Stimulated activated naive B cell treated with anti-CD40 and anti-IgM and Interleukin-4, amounts not matched to agents 10 μg/mL and 1 μg/mL and 100 μg/mL, for 72 hours (primary cell): ENCODE measurements at regions not wholly inside any gene's neighbourhood (a gene's known extent, or its start where the extent isn't known, plus 50 kb on each side); places are given as distances from the start of the nearest gene placed in this dataset.

ENCODE experiments used
- ATAC-seq, 2 donors: fragments of 150-1000 bp; cut with Tn5 transposase; replicated peaks; 2 replicates each; pipeline ENCODE4 v1.10.0; 2021; ENCODE audit warnings: moderate library complexity in 1 of 2
- DNase-seq: peaks from one replicate; pipeline ENCODE4 v3.0.0; 2021
- H3K27ac Mint-ChIP-seq: one replicate; pipeline ENCODE4 v1.8.0; 2022; ENCODE audit warnings: mild to moderate bottlenecking, mixed read lengths
- H3K27me3 Mint-ChIP-seq, 2 donors: one replicate each; pipeline ENCODE4 v1.8.0; 2022; ENCODE audit warnings: mixed read lengths in 2 of 2
- H3K36me3 Mint-ChIP-seq, 2 donors: one replicate each; pipeline ENCODE4 v1.8.0; 2022; ENCODE audit warnings: mixed read lengths in 2 of 2, mild to moderate bottlenecking in 1 of 2
- H3K4me1 Mint-ChIP-seq, 2 donors: one replicate each; pipeline ENCODE4 v1.8.0; 2022; ENCODE audit warnings: mixed read lengths in 2 of 2, mild to moderate bottlenecking in 1 of 2
- H3K4me3 Mint-ChIP-seq, 2 donors: one replicate each; pipeline ENCODE4 v1.8.0; 2022; ENCODE audit warnings: mild to moderate bottlenecking in 2 of 2, mixed read lengths in 2 of 2, moderate library complexity in 1 of 2
- H3K9me3 Mint-ChIP-seq, 2 donors: one replicate each; pipeline ENCODE4 v1.8.0; 2022; ENCODE audit warnings: mixed read lengths in 2 of 2, mild to moderate bottlenecking in 1 of 2

GRCh38 chr5:2378108-2378507 is 373.4 kb downstream of the IRX2 start:
- Mint-ChIP-seq H3K27ac (no peak overlapping the region), H3K27me3 (no peaks in the 10 kb centered on the region), H3K4me3 (no peak overlapping the region), H3K9me3 (peaks cover 0 to 8% of the 10 kb centered on the region in 2 donors), H3K4me1 (no peaks in the 10 kb centered on the region), H3K36me3 (peaks cover 0 to 1% of the 10 kb centered on the region in 2 donors)
- DNase-seq (no peak), ATAC-seq (no peak)

- Mint-ChIP-seq H3K36me3 (peaks cover 0 to 1% of the 10 kb centered on the region in 2 donors), H3K9me3 (peaks cover 3 to 8% of the 10 kb centered on the region in 2 donors), H3K4me3 (no peak overlapping the region), H3K27ac (no peak overlapping the region), H3K4me1 (no peaks in the 10 kb centered on the region), H3K27me3 (no peaks in the 10 kb centered on the region)
- ATAC-seq = no peak
- DNase-seq = no peak
Observed at GRCh38 chr5:2376486-2376885, 375.0 kb downstream of the IRX2 start.

GRCh38 chr5:2375757-2376250 is 375.7 kb downstream of the IRX2 start:
- peaks cover 0 to 1% of the 10 kb centered on the region in 2 donors for H3K36me3 Mint-ChIP-seq
- no peak overlapping the region for H3K27ac Mint-ChIP-seq
- H3K4me3 Mint-ChIP-seq = no peak overlapping the region
- DNase-seq (no peak), ATAC-seq (no peak)
- H3K27me3 Mint-ChIP-seq = no peaks in the 10 kb centered on the region
- H3K4me1 Mint-ChIP-seq = no peaks in the 10 kb centered on the region
- peaks cover 3 to 8% of the 10 kb centered on the region in 2 donors for H3K9me3 Mint-ChIP-seq

GRCh38 chr5:2375291-2375690 is 376.2 kb downstream of the IRX2 start:
- Mint-ChIP-seq H3K27ac (no peak overlapping the region), H3K27me3 (no peaks in the 10 kb centered on the region), H3K9me3 (peaks cover 3 to 6% of the 10 kb centered on the region in 2 donors), H3K36me3 (peaks cover 0 to 1% of the 10 kb centered on the region in 2 donors), H3K4me1 (no peaks in the 10 kb centered on the region), H3K4me3 (no peak overlapping the region)
- DNase-seq (no peak), ATAC-seq (no peak)

GRCh38 chr5:2374703-2375102 is 376.8 kb downstream of the IRX2 start:
- Mint-ChIP-seq H3K27me3 (no peaks in the 10 kb centered on the region), H3K9me3 (peaks cover 5 to 7% of the 10 kb centered on the region in 2 donors), H3K36me3 (peaks cover 0 to 1% of the 10 kb centered on the region in 2 donors), H3K4me1 (no peaks in the 10 kb centered on the region), H3K4me3 (no peak overlapping the region), H3K27ac (no peak overlapping the region)
- ATAC-seq (no peak), DNase-seq (no peak)

- DNase-seq = no peak
- H3K9me3 Mint-ChIP-seq = peaks cover 11 to 13% of the 10 kb centered on the region in 2 donors
- no peaks in the 10 kb centered on the region for H3K27me3 Mint-ChIP-seq
- H3K4me1 Mint-ChIP-seq = no peaks in the 10 kb centered on the region
- ATAC-seq = no peak
- H3K4me3 Mint-ChIP-seq = no peak overlapping the region
- peaks cover 0 to 1% of the 10 kb centered on the region in 2 donors for H3K36me3 Mint-ChIP-seq
- no peak overlapping the region for H3K27ac Mint-ChIP-seq
Observed at GRCh38 chr5:2373631-2374030, 377.8 kb downstream of the IRX2 start.

GRCh38 chr5:2371419-2371710 is 380.1 kb downstream of the IRX2 start:
- no peak for ATAC-seq
- Mint-ChIP-seq H3K27ac (no peak overlapping the region), H3K9me3 (peaks cover 12 to 13% of the 10 kb centered on the region in 2 donors), H3K4me1 (no peaks in the 10 kb centered on the region), H3K27me3 (no peaks in the 10 kb centered on the region), H3K36me3 (peaks cover 0 to 1% of the 10 kb centered on the region in 2 donors), H3K4me3 (no peak overlapping the region)
- no peak for DNase-seq

- ATAC-seq (no peak), DNase-seq (no peak)
- no peaks in the 10 kb centered on the region for H3K4me1 Mint-ChIP-seq
- no peaks in the 10 kb centered on the region for H3K27me3 Mint-ChIP-seq
- no peak overlapping the region for H3K27ac Mint-ChIP-seq
- no peak overlapping the region for H3K4me3 Mint-ChIP-seq
- H3K36me3 Mint-ChIP-seq = peaks cover 0 to 1% of the 10 kb centered on the region in 2 donors
- H3K9me3 Mint-ChIP-seq = peaks cover 12 to 14% of the 10 kb centered on the region in 2 donors
Observed at GRCh38 chr5:2370626-2371418, 380.7 kb downstream of the IRX2 start.

GRCh38 chr5:2369178-2369577 is 382.3 kb downstream of the IRX2 start:
- no peak overlapping the region for H3K4me3 Mint-ChIP-seq
- DNase-seq (no peak), ATAC-seq (no peak)
- no peak overlapping the region for H3K27ac Mint-ChIP-seq
- no peaks in the 10 kb centered on the region for H3K4me1 Mint-ChIP-seq
- H3K36me3 Mint-ChIP-seq = peaks cover 0 to 1% of the 10 kb centered on the region in 2 donors
- H3K27me3 Mint-ChIP-seq = no peaks in the 10 kb centered on the region
- H3K9me3 Mint-ChIP-seq = peaks cover 16 to 17% of the 10 kb centered on the region in 2 donors

- H3K27ac Mint-ChIP-seq = no peak overlapping the region
- no peaks in the 10 kb centered on the region for H3K36me3 Mint-ChIP-seq
- no peak overlapping the region for H3K4me3 Mint-ChIP-seq
- H3K4me1 Mint-ChIP-seq = no peaks in the 10 kb centered on the region
- peaks cover 17 to 21% of the 10 kb centered on the region in 2 donors for H3K9me3 Mint-ChIP-seq
- DNase-seq (no peak), ATAC-seq (no peak)
- peaks cover 0 to 6% of the 10 kb centered on the region in 2 donors for H3K27me3 Mint-ChIP-seq
Observed at GRCh38 chr5:2366816-2367215, 384.7 kb downstream of the IRX2 start.

GRCh38 chr5:2357309-2357708 is 394.2 kb downstream of the IRX2 start:
- Mint-ChIP-seq H3K27ac (no peak overlapping the region), H3K27me3 (no peaks in the 10 kb centered on the region), H3K36me3 (no peaks in the 10 kb centered on the region), H3K9me3 (peaks cover 4 to 10% of the 10 kb centered on the region in 2 donors), H3K4me1 (no peaks in the 10 kb centered on the region), H3K4me3 (no peak overlapping the region)
- ATAC-seq (no peak), DNase-seq (no peak)

GRCh38 chr5:2355859-2356258 is 395.6 kb downstream of the IRX2 start:
- Mint-ChIP-seq H3K4me1 (no peaks in the 10 kb centered on the region), H3K9me3 (peaks cover 7 to 11% of the 10 kb centered on the region in 2 donors), H3K27ac (no peak overlapping the region), H3K27me3 (no peaks in the 10 kb centered on the region), H3K4me3 (no peak overlapping the region), H3K36me3 (no peaks in the 10 kb centered on the region)
- DNase-seq (no peak), ATAC-seq (no peak)

- no peaks in the 10 kb centered on the region for H3K27me3 Mint-ChIP-seq
- ATAC-seq = no peak
- no peak overlapping the region for H3K4me3 Mint-ChIP-seq
- no peaks in the 10 kb centered on the region for H3K36me3 Mint-ChIP-seq
- no peak for DNase-seq
- peaks cover 5% of the 10 kb centered on the region in 2 donors for H3K9me3 Mint-ChIP-seq
- H3K27ac Mint-ChIP-seq = no peak overlapping the region
- no peaks in the 10 kb centered on the region for H3K4me1 Mint-ChIP-seq
Observed at GRCh38 chr5:2353871-2354440, 397.5 kb downstream of the IRX2 start.

- Mint-ChIP-seq H3K4me1 (no peaks in the 10 kb centered on the region), H3K36me3 (no peaks in the 10 kb centered on the region), H3K27ac (no peak overlapping the region), H3K27me3 (no peaks in the 10 kb centered on the region), H3K4me3 (no peak overlapping the region), H3K9me3 (peaks cover 4% of the 10 kb centered on the region in 2 donors)
- ATAC-seq (no peak), DNase-seq (no peak)
Observed at GRCh38 chr5:2353211-2353610, 398.3 kb downstream of the IRX2 start.
